A549 (cell line): ENCODE measurements at regions not wholly inside any gene's neighbourhood (a gene's known extent, or its start where the extent isn't known, plus 50 kb on each side); places are given as distances from the start of the nearest gene placed in this dataset.

ENCODE experiments used
- CTCF ChIP-seq: fragments of >200 bp; sonication (Bioruptor Twin); formaldehyde crosslinking; IDR thresholded peaks from 3 replicates; pipeline ENCODE4 v1.5.1; 2016
- EHMT2 ChIP-seq: fragments of 200-600 bp; sonication (generic); IDR thresholded peaks from 2 replicates; pipeline ENCODE4 v1.6.1; 2016; ENCODE audit warnings: antibody characterized with exemption, low read depth, mild to moderate bottlenecking, moderate library complexity
- EP300 ChIP-seq, 2 experiments: fragments of >200 bp; sonication (Bioruptor Twin); formaldehyde crosslinking; IDR thresholded peaks; 2 replicates in 1 of 2; 3 replicates in 1 of 2; pipeline ENCODE4 v1.6.1; 2016 to 2017
- ESRRA ChIP-seq: fragments of 150-350 bp; IDR thresholded peaks from 2 replicates; pipeline ENCODE4 v1.6.1; 2014; ENCODE audit warnings: mild to moderate bottlenecking, low read length, borderline replicate concordance
- MAZ ChIP-seq: fragments of 150-350 bp; IDR thresholded peaks from 2 replicates; pipeline ENCODE4 v1.6.1; 2014; ENCODE audit warnings: antibody characterized with exemption, low read depth, low read length, borderline replicate concordance
- POLR2A ChIP-seq: IDR thresholded peaks from 2 replicates; pipeline ENCODE4 v1.6.1; 2012; ENCODE audit warnings: mild to moderate bottlenecking, low read length
- REST ChIP-seq: fragments of 200-600 bp; sonication (generic); IDR thresholded peaks from 2 replicates; pipeline ENCODE4 v1.6.1; 2016; ENCODE audit warnings: antibody characterized with exemption, mild to moderate bottlenecking, moderate library complexity
- USF2 ChIP-seq: fragments of 450-650 bp; IDR thresholded peaks from 2 replicates; pipeline ENCODE4 v1.6.1; 2014; ENCODE audit warnings: antibody characterized with exemption

- TF ChIP-seq POLR2A (no peak), EP300 (IDR thresholded peaks at IDR 0.05) (no peak), MAZ (no peak), EHMT2 (no peak), CTCF (no peak), USF2 (no peak), ESRRA (no peak), REST (no peak)
These were observed 144.2 kb upstream of the COL5A1 start for GRCh38 chr9:134497283-134497860.
